Stimulated activated CD8-positive, alpha-beta memory T cell treated with anti-CD3 and anti-CD28 coated beads, Interleukin-15, amount 100 ng/mL, for 24 hours (primary cell): ENCODE measurements at regions not wholly inside any gene's neighbourhood (a gene's known extent, or its start where the extent isn't known, plus 50 kb on each side); places are given as distances from the start of the nearest gene placed in this dataset.

Experiments used
- DNase-seq: peaks from one replicate; pipeline ENCODE4 v3.0.0-alpha.2; 2020; ENCODE audit warnings: low read depth

- DNase-seq = no peak
These were observed 318.3 kb downstream of the RRAGC start for GRCh38 chr1:38541223-38541622.

GRCh38 chr1:38539931-38540330 is 319.6 kb downstream of the RRAGC start:
- DNase-seq = no peak

- DNase-seq = no peak
These were observed 320.7 kb downstream of the RRAGC start for GRCh38 chr1:38538834-38539233.

- no peak for DNase-seq
These were observed 323.5 kb downstream of the RRAGC start for GRCh38 chr1:38536089-38536488.

GRCh38 chr1:38534473-38534823 is 325.1 kb downstream of the RRAGC start:
- DNase-seq = no peak

GRCh38 chr1:38533772-38534472 is 325.6 kb downstream of the RRAGC start:
- DNase-seq = no peak

GRCh38 chr1:38530957-38531356 is 328.6 kb downstream of the RRAGC start:
- DNase-seq = no peak

- DNase-seq = no peak
These were observed 329.6 kb downstream of the RRAGC start for GRCh38 chr1:38529946-38530345.

- DNase-seq = no peak
These were observed 330.2 kb downstream of the RRAGC start for GRCh38 chr1:38529391-38529790.

- no peak for DNase-seq
These were observed 330.9 kb downstream of the RRAGC start for GRCh38 chr1:38528623-38529022.

- DNase-seq = peak; percentile 2
These were observed 332.1 kb downstream of the RRAGC start for GRCh38 chr1:38527373-38527966.

GRCh38 chr1:38526046-38526445 is 333.5 kb downstream of the RRAGC start:
- DNase-seq = no peak

- DNase-seq = no peak
These were observed 334.1 kb downstream of the RRAGC start for GRCh38 chr1:38525343-38526043.

- no peak for DNase-seq
These were observed 335.4 kb downstream of the RRAGC start for GRCh38 chr1:38524025-38524641.

GRCh38 chr1:38523568-38523939 is 336.0 kb downstream of the RRAGC start:
- DNase-seq = no peak

- DNase-seq = no peak
These were observed 336.5 kb downstream of the RRAGC start for GRCh38 chr1:38522915-38523567.

- no peak for DNase-seq
These were observed 343.0 kb downstream of the RRAGC start for GRCh38 chr1:38516560-38516959.

- no peak for DNase-seq
These were observed 346.8 kb downstream of the RRAGC start for GRCh38 chr1:38512789-38513188.

GRCh38 chr1:38512024-38512767 is 347.4 kb downstream of the RRAGC start:
- no peak for DNase-seq

- no peak for DNase-seq
These were observed 351.3 kb downstream of the RRAGC start for GRCh38 chr1:38508232-38508631.

- no peak for DNase-seq
These were observed 352.0 kb downstream of the RRAGC start for GRCh38 chr1:38507563-38507962.

- no peak for DNase-seq
These were observed 353.6 kb downstream of the RRAGC start for GRCh38 chr1:38505944-38506343.
